GM18498 (cell line): ENCODE measurements at regions not wholly inside any gene's neighbourhood (a gene's known extent, or its start where the extent isn't known, plus 50 kb on each side); places are given as distances from the start of the nearest gene placed in this dataset.

Experiments used
- ATAC-seq: cut with Tn5 transposase; IDR thresholded peaks from one replicate; pipeline ENCODE4 v1.9.1; 2021; ENCODE audit warnings: mild to moderate bottlenecking, moderate library complexity; ENCODE audit not compliant: unreplicated experiment

DNA sequence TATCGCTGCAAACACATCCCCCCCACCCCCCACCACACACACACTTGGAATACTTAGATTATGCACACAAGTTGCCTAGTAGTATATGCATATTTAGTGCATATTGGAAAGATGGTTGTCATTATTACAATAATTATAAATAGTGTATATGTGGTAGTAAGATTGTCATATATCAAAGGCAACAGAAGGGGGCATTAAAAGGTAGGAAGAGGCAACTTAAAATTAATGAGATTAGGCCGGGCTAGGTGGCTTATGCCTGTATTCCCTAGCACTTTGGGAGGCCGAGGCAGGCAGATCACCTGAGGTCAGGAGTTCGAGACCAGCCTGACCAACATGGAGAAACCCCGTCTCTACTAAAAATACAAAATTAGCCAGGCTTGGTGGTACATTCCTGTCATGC lies 52.1 kb downstream of the GSC start:
- ATAC-seq = no peak

DNA sequence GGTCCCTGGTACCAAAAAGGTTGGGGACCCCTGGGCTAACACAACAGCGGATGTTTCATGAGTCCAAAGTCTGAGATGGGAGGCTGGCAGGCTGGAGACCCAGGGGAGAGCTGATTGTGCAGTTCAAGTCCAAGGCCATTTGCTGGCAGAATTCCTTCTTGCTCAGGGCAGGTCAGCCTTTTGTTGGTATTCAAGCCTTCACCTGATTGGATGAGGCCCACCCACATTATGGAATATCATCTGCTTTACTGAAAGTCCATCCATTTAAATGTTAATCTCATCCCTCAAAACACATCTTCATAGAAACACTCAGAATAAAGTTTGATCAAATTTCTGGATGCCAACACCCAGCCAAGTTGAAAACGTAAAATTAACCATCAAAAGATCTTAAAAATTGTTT lies 52.9 kb downstream of the GSC start:
- no peak for ATAC-seq

DNA sequence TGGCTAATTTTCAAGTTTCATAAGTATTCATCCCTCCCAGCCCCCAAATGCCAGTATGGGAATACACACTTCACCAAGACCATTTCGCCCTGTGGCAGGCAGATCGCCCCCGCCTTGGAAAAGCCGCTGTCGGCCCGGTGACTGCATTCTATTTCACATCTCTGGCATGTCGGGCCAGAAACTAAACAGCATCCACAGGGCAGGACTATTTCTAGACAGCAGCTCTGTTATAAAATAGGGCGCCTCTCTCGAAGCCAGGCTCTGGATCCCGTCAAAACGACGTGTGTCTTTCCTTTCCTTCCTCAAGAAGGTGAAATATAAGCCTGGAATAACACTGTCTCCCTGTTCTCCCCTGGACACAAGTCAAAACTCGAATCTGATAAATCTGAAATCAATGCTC lies 56.8 kb downstream of the GSC start:
- no peak for ATAC-seq

DNA sequence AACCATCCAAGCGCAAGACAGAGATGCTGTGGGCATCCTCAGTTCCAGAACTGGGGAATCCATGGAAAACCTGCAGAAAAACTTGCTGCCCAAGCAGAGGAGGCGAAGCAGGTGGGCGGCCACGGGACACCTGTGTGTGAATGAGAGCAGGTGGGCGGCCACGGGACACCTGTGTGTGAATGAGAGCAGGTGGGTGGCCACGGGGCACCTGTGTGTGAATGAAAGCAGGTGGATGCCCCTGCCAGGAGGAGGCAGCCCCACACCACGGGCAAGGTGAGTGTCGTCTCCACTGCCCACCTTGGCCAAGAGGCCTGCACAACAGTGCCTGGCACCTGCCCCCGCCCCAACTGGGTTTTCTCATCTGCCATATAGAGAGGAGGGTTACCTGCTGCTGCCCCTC lies 59.2 kb downstream of the GSC start:
- no peak for ATAC-seq

DNA sequence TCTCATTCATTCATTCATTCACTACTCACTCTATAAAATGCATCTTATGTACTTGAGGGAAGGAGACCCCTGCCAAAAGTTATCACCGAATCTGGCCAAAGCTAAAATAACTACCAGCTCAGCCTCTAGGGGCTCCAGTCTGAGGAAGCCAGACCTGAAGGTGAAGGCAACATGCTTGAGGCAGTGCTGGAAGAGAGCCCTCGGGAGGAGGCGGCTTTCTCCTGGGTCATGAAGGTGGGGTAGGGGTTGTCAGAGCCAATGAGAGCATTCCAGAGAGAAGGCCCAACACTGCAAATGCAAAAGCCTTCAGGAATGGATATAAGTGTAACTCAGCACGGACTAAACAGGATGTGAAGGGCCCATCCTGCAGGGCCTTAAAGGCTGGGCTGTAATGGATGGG lies 62.4 kb downstream of the GSC start:
- ATAC-seq = no peak

DNA sequence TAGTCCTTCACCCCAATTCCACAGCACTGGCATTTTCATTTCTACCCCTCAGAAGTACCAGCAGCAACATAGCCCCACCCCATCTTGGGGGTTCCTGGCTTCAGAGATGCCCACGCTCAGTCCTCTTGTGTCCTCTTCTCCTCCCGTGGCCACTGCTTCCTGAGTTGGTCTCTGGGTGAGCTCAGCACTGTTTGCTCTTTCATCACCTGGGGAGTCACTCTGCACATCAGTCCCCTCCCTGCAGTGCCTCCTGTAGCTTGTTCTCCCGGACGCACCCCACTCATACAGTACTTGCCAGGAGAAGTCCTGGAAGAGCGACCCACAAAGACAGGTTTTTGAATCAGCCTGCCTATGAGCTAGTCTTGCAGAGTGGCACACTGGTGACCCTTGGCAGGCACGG lies 63.8 kb downstream of the GSC start:
- ATAC-seq = no peak

DNA sequence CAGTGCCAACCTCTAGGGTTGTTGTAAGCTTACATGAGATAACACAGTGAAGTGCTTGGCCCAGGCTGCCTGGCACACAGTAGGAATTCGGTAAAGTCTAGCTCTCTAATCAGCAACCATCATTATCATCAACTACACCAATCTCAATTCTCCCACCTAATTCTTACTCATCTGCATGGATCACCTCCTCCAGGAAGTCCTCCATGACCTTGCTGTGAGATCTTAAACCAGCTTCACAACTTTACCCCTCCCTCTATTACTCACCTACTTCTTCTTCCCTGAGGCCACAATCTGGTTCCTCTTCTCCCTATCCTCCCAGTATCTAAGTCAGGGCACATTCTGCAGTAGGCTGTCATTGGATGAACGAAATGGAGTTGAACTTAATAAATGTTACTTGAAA lies 67.3 kb downstream of the GSC start:
- no peak for ATAC-seq

DNA sequence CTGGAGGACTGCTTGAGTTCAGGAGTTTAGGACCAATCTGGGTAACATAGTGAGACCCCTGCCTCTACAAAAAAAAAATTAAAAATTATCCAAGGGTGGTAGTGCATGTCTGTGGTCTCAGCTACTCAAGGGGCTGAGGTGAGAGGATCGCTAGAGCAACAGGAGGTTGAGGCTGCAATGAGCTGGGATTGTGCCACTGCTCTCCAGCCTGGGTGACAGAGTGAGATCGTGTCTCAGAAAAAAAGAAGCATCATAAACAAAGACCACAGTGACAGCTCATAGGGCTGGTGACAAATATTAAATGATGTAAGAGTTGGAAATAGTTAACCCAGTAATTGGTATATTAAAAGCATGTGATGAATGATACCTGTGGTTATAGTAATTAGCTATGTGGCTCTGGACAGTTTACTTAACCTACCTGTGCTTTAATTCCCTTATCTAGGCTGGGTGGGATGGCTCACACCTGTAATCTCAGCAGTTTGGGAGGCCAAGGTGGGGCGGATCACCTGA lies 68.0 kb downstream of the GSC start:
- no peak for ATAC-seq

DNA sequence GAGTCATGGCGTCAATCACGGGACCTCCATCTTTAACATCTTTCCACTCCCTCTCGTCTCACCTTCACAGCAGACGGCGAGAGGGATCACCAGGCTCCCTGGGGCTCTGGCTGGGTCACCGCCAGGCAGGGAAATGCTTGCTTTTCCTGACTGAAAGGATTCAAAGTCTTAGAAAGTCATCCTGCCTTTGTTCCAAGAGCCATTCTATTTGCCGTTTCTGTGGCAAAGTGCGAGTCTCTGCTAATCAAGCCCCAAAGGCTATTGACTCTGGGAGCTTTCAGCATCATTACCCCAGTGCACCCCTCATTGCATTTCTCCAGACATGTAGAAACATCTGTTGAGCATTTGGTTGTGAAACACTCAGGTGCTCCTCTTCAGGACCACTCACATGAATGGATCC lies 69.6 kb downstream of the GSC start:
- no peak for ATAC-seq

DNA sequence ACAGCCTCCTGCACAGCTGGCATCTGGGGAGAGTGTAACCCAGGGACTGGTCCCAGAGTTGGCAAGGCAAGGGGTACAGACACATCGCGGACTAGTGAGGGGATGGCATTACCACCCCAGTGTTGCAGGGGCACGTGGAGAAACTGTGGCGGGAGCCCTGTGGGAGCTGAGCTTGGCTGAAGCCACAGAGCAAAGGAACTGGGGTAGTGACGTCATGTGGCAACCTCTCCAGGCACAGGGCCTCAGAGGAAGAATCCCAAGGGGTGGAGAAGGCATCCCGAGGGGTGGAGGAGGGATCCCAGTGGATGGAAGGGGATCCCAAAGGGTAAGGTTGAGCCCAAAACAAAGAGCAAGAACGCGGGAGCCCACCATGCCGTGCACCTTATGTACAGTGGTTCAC lies 70.1 kb downstream of the GSC start:
- ATAC-seq = no peak

DNA sequence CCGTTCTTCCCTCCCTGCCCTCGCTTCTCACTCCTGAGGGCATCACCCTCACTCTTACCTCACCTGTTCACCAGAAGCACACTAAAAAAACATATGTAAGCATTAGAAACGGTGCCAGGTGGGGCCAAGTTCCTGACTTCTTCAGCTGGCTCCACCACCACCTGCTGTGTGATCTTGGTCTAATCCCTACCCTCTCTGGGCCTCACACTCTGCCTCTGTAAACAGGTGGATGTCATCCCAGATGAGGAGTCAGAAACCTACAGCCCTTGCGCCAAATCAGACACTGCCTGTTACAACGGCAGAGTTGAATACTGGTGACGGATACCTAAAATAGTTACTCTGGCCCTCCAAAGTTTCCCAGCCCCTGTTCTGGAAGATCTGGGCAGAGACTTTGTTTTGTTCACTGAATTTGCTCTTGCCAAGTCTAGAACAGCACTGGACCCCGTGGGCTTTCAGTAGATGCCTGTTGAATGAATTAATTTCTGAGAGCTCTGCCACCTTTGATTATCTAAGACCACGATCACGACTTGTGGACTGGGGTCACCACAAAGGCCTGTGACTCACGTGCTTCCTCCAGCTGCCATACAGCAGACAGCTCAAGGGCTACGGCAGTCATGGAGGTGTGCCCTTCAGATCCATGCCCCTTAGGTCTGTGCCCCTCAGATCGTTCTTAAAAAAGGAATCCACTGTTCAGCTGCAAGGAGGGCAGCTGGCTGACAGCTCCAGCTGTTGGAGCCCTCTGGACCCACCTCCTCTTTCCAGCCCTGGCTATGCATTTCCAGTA lies 71.9 kb downstream of the GSC start:
- ATAC-seq = no peak

DNA sequence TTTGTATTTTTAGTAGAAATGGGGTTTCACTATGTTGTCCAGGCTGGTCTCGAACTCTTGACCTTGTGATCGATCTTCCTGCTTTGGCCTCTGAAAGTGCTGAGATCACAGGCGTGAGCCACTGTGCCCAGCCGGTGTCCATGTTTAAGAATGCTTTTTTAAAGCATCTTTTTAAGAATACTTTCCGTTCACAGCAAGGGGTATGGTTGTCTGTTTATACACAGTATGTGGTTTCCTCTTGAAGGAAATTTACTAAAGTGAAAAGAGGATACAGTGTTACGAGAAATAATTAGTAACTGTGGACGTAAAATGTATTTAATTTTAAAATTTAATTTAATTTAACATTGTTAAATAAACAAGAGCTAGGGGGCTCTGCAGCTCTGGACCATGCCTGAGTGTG lies 73.4 kb downstream of the GSC start:
- no peak for ATAC-seq

DNA sequence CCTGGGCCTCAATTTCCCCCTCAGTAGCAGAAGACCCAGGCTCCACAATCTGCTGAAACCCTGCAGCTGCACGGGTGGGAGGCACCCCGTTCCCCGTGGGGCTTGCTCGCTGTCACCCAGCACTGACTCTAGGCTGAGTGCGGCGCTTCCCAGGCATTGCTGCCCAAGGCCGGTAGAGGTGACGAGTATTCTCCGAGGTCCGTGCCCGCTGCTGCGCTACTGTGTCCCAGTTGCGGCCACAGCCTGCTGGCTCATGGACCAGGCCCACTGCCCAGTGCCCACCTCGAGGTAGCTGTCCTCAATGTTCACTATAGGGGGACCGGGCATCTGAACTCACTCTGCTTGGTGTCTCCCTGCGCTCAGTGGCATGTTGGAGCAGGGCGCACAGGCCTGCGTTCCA lies 74.7 kb downstream of the GSC start:
- ATAC-seq = no peak

DNA sequence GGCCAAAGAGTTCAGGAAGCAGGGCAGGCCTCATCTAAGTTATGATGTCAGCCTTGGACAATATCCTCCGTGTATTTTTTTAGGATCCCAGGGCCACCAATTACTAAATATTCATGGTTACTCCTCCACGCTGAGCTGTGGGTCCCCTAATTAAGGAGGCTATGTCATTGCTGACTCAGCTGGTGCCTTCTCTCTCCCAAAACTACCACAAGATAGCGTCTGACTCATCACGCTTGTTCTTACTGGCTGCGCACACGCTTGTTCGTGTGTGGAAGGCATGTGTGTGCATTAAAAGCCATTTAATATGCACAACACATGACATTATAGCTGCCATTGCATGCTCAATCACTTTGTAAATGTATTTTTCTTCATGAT lies 78.3 kb downstream of the GSC start:
- ATAC-seq = no peak

DNA sequence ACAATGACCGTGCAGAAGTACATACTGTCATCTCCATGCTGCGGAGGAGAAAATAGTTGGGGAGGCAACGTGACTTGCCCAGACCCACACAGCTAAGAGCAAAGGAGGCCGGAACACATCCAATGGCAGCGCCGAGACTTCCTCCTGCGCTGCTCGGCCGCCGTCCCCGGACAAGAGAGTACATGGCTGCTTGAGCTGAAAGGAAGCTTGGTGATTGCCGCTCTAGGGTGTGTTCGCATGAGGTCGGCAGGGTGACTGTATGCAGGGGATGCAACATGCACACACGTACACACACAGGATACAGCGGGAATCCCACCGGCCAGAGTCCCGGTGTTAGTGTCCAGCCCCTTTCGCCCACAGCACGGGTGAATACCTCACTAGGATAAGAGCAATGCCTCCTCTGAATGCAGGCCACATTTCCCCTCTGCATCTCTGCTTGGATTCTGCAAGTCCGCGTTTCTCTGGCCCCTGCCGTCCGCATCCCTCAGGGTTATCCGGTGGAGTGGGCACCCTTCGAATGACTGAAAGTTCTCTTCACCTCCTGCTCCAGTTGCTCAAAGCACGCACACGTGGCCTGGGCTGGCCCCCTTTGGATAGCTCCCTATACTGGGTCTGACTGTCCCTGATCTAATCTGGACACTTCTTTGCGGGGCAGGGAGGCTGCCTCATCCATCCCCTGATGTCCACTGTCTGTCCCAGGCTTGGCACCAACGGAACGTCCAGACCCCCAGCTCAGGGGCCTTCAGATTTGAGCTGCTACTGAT lies 78.8 kb downstream of the GSC start:
- no peak for ATAC-seq

DNA sequence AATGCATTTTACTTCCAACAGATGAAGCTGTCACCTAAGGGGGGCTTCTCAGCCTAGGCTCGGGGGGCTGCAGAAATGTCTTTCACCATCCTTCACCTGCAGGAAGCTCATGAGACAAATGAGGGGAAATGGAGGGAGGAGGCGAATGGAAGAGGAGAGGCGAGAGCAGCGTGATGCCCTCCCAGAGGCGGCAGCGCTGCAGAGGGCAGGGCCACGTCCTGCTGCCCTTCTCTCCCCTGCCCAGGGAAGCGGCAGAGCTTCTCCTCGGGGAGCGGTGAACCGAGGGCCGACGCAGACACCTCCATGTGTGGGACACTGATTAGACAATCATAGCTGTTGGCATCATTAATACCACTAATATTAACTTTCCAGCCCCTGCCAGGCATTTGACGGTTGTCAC lies 78.3 kb downstream of the SERPINA3 start:
- ATAC-seq = no peak

DNA sequence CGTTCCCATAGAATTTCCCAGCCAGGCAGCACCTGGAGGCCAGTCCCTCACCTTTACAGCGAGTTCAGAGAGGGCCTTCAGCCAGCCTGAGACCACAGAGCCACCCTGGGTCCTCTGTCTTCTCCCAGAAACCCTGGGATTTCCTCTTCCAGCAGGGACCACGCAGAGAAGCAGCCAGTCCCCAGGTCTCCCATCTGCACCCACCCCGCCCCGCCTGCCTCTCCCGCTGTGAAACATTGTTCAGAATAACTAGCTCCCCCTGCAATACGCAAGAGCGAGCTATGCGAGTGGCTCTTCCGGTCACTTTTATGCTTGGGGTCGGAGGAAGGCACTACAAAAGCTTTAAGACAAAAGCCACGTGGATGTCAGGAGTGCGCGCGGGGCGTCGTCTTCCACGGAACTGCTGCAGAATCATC lies 77.8 kb downstream of the SERPINA3 start:
- no peak for ATAC-seq

DNA sequence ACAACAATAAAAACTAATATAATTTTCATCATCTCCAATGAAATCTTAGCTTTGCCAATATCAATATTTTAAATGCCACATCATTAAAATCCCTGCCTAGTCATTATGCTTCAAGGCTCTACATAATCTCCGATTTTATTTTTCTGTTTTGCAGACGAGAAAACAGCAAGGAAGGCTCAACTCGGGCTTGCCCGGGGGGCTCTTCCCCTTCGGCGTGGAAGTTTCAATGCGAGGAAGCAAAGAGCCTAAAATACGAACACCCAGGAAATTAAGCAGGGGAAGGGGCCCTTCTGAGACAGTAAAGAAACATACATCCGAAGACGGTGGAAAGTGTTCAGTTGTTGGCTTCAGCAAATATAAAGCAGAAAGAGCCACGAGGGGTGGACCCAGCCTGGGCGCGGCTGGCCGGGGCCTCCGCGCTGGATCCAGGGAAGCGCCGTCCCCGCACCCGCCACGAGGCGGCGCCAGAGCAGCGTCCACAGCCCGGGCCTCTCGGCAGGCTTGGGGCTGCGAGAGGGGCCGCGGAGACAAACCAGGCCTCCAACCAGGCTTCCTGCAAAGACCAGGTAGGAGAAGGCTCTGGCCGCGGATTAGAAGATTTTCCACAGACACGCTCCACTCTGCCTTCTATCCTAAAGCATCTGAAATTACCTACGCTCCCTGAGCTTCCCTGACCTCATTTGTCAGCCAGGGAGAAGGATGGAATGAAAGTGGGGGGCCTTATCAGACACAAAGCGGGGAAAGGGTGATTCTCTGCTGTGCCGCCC lies 77.2 kb downstream of the SERPINA3 start:
- ATAC-seq = peak; percentile 47

DNA sequence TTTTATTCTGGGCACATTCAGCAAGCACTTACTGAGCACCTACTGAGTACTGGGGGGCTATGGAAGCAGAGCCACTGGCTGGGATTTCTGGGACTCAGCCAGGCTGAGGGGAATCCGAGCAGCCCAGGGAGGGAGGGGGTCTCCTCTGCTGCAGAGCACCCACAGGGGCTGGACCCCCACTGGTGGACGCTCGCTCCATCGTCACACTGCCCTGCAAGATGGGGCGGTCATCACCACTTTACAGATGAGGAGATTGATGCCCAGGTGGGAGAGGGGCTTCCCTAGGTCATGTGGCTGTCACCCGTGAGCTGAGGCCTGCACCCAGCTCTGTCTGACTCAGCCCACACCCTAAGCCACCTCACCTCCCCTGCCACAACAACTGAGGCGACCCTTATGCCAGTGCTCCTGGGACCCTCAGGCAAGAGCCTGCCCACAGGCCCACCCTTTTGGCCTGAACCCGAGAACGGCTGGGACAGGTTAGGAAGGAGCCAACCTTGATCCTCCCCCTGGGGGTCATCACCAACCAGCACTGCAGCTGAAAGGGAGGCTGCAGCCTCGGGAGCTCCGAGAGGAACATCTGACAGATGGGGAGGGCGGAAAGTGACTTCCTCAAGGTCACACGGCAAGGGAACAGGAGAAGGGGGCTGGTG lies 74.4 kb downstream of the SERPINA3 start:
- ATAC-seq = no peak

DNA sequence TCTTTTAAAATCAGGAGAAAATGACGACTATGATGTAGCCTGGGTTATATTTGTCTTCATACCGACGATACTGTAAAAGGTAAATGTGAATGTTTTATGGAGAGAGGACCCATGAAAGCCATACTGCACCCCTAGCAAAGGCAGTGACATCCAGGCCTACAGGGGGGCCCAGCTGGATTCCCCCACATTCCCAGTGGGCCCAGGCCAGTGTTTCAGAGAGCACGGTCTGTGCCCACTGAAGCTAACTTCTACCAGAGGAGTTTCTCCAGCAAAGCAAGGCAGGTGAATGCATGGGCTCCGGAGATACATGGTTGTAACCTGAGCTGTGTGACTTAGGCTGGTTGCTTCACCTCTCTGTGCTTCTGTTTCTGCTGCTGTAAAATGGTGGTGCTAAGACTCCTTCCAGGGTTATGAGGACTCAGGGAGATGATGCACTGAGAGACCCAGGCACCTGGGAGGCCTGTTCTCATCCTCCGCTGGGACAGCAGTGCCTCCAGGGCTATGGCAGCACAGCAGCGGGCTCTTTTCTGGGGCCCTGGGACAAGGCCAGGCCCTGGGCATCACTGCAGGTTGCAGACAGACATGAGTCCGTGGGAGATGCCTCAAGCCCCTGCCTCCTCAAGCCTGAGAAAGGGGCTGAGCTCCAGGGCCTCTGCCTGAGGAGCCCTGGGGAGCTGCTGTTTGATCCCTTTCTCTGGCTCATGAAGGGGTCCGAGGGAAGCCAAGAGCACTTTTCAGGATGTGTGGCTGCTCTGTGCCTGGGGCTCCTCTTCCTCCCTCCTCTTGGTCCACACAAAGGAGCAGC lies 73.7 kb downstream of the SERPINA3 start:
- ATAC-seq = no peak
